GM21576 (cell line): ENCODE measurements at regions not wholly inside any gene's neighbourhood (a gene's known extent, or its start where the extent isn't known, plus 50 kb on each side); places are given as distances from the start of the nearest gene placed in this dataset.
"Not testable (repeated sequence)": the region's sequence is repeated elsewhere in the genome, so short reads cannot be mapped to it uniquely, and the experiment has no call there.

Source experiments
- ATAC-seq: cut with Tn5 transposase; IDR thresholded peaks from one replicate; pipeline ENCODE4 v1.9.1; 2021; ENCODE audit warnings: mild to moderate bottlenecking, moderate library complexity; ENCODE audit not compliant: unreplicated experiment

- ATAC-seq: no peak
These were observed 387.6 kb upstream of the MAF start for GRCh38 chr16:79988089-79988488.

- ATAC-seq: no peak
These were observed 385.8 kb upstream of the MAF start for GRCh38 chr16:79986352-79986751.

- ATAC-seq: no peak
These were observed 385.1 kb upstream of the MAF start for GRCh38 chr16:79985606-79986005.

GRCh38 chr16:79984149-79984548 is 383.6 kb upstream of the MAF start:
- ATAC-seq: not testable (repeated sequence)

- ATAC-seq: no peak
These were observed 382.3 kb upstream of the MAF start for GRCh38 chr16:79982862-79983261.

GRCh38 chr16:79982361-79982760 is 381.8 kb upstream of the MAF start:
- ATAC-seq: no peak

- no peak for ATAC-seq
These were observed 381.3 kb upstream of the MAF start for GRCh38 chr16:79981814-79982213.

GRCh38 chr16:79980650-79981521 is 380.3 kb upstream of the MAF start:
- ATAC-seq: no peak

- ATAC-seq: no peak
These were observed 377.7 kb upstream of the MAF start for GRCh38 chr16:79977940-79978836.

GRCh38 chr16:79973320-79973719 is 372.8 kb upstream of the MAF start:
- ATAC-seq: no peak

GRCh38 chr16:79972053-79972704 is 371.6 kb upstream of the MAF start:
- ATAC-seq: no peak

- ATAC-seq: no peak
These were observed 370.7 kb upstream of the MAF start for GRCh38 chr16:79971237-79971572.

- no peak for ATAC-seq
These were observed 370.2 kb upstream of the MAF start for GRCh38 chr16:79970551-79971236.

GRCh38 chr16:79970087-79970486 is 369.6 kb upstream of the MAF start:
- no peak for ATAC-seq

- no peak for ATAC-seq
These were observed 368.9 kb upstream of the MAF start for GRCh38 chr16:79969458-79969857.

- ATAC-seq: no peak
These were observed 365.7 kb upstream of the MAF start for GRCh38 chr16:79966226-79966625.

- no peak for ATAC-seq
These were observed 365.2 kb upstream of the MAF start for GRCh38 chr16:79965718-79966117.

GRCh38 chr16:79964104-79964503 is 363.6 kb upstream of the MAF start:
- no peak for ATAC-seq

- no peak for ATAC-seq
These were observed 362.4 kb upstream of the MAF start for GRCh38 chr16:79962962-79963361.

- ATAC-seq: no peak
These were observed 358.7 kb upstream of the MAF start for GRCh38 chr16:79959226-79959625.
